ENCODE measurements at regions not wholly inside any gene's neighbourhood (a gene's known extent, or its start where the extent isn't known, plus 50 kb on each side); places are given as distances from the start of the nearest gene placed in this dataset.

- TF ChIP-seq TSHZ2 (CRISPR knock-in tag; IDR thresholded peaks at IDR 0.05) = no peak
- no peak for TF ChIP-seq ISL1 (CRISPR knock-in tag; IDR thresholded peaks at IDR 0.05)
- TF ChIP-seq CSRNP3 (CRISPR knock-in tag; IDR thresholded peaks at IDR 0.05) = no peak
- no peak for TF ChIP-seq ZNF8 (CRISPR knock-in tag; IDR thresholded peaks at IDR 0.05)
- TF ChIP-seq ZFP30 (CRISPR knock-in tag; IDR thresholded peaks at IDR 0.05) = no peak
- TF ChIP-seq ZNF70 (CRISPR knock-in tag; IDR thresholded peaks at IDR 0.05) = no peak
- no peak for TF ChIP-seq CREB5 (CRISPR knock-in tag; IDR thresholded peaks at IDR 0.05; ENCODE audit: low read depth)
- TF ChIP-seq ZFP3 (CRISPR knock-in tag; IDR thresholded peaks at IDR 0.05) = no peak
- no peak for TF ChIP-seq BACH2 (CRISPR knock-in tag; IDR thresholded peaks at IDR 0.05; ENCODE audit: borderline replicate concordance)
Observed at GRCh38 chr20:60171313-60171712, 213.1 kb downstream of the CDH26 start (continued).

GRCh38 chr20:60171738-60172137 lies 213.5 kb downstream of the CDH26 start:
- no peak for TF ChIP-seq PATZ1 (CRISPR knock-in tag; IDR thresholded peaks at IDR 0.05; ENCODE audit: borderline replicate concordance)
- TF ChIP-seq ZC3H10 (CRISPR knock-in tag; IDR thresholded peaks at IDR 0.05) = no peak
- TF ChIP-seq CSDC2 (CRISPR knock-in tag; IDR thresholded peaks at IDR 0.05) = no peak
- TF ChIP-seq PPARA (CRISPR knock-in tag; IDR thresholded peaks at IDR 0.05; ENCODE audit: borderline replicate concordance) = no peak
- no peak for TF ChIP-seq BACH2 (CRISPR knock-in tag; IDR thresholded peaks at IDR 0.05; ENCODE audit: borderline replicate concordance)
- TF ChIP-seq CSRNP3 (CRISPR knock-in tag; IDR thresholded peaks at IDR 0.05) = no peak
- TF ChIP-seq TCF4 (CRISPR knock-in tag; IDR thresholded peaks at IDR 0.05; ENCODE audit: borderline replicate concordance) = no peak
- no peak for TF ChIP-seq ARNTL (CRISPR knock-in tag; IDR thresholded peaks at IDR 0.05; ENCODE audit: borderline replicate concordance, low read depth)
- TF ChIP-seq TSHZ2 (CRISPR knock-in tag; IDR thresholded peaks at IDR 0.05) = no peak
- no peak for TF ChIP-seq ZNF8 (CRISPR knock-in tag; IDR thresholded peaks at IDR 0.05)
- TF ChIP-seq ISL1 (CRISPR knock-in tag; IDR thresholded peaks at IDR 0.05) = no peak
- no peak for TF ChIP-seq POU6F1 (CRISPR knock-in tag; IDR thresholded peaks at IDR 0.05; ENCODE audit: borderline replicate concordance, low read depth)
- TF ChIP-seq SNAI2 (CRISPR knock-in tag; IDR thresholded peaks at IDR 0.05) = no peak
- no peak for TF ChIP-seq ZNF70 (CRISPR knock-in tag; IDR thresholded peaks at IDR 0.05)
- TF ChIP-seq ZNF565 (CRISPR knock-in tag; conservative IDR thresholded peaks at IDR 0.05; ENCODE audit: low read depth) = no peak
- TF ChIP-seq RARB (CRISPR knock-in tag; IDR thresholded peaks at IDR 0.05) = no peak
- ATAC-seq = no peak
